ENCODE measurements at regions not wholly inside any gene's neighbourhood (a gene's known extent, or its start where the extent isn't known, plus 50 kb on each side); places are given as distances from the start of the nearest gene placed in this dataset.
A peak's percentile ranks its signal among the peaks of the same experiment; 100 is the strongest.

DNA sequence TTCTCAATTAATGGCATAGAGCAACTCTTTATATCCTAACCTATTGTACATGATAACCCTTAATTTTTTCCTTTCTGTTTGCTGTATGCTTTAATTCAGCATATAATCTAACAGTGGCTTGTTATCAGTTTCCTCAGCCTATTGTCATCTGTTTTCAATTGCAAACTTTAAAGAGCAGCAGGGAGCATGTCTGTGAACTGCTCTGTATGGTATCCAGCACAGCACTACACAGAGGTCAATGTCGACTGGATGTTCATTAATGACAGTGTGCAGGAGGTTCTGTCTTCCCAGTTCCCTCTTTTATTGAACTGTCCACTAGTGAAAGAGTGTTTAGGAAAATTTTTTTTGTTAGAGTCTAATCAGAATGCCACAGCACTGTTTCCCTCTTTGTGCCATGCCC, 609.1 kb downstream of the SOX5 start:
- H3K4me1 ChIP-seq (ENCODE audit: low read length) = no peaks in the 10 kb centered on the region
- no peaks in the 10 kb centered on the region; the same call in 1 of the 2 replicates for H3K9me3 ChIP-seq (ENCODE audit: insufficient read depth, low read length)
- H3K36me3 ChIP-seq (replicated peaks; ENCODE audit: low read depth, low read length) = no peaks in the 10 kb centered on the region
- TF ChIP-seq CTCF (IDR thresholded peaks at IDR 0.05; ENCODE audit: low read depth, low read length) (no peak), EZH2phosphoT487 (IDR thresholded peaks at IDR 0.05; ENCODE audit: low read depth) (no peak)
- H2AFZ ChIP-seq (ENCODE audit: low read depth, low read length) = no peak overlapping the region
- no peak overlapping the region for H3K9ac ChIP-seq (ENCODE audit: low read length)
- no peak overlapping the region for H3K4me3 ChIP-seq (ENCODE audit: low read length)
- 0 out of 2 replicates have a peak, but pooled peaks cover 11% of the 10 kb centered on the region for H3K27me3 ChIP-seq (ENCODE audit: low read depth, low read length)
- no peaks in the 10 kb centered on the region for H3K79me2 ChIP-seq (ENCODE audit: low read length)
- H3K4me2 ChIP-seq (ENCODE audit: low read length) = no peak overlapping the region
- no peaks in the 10 kb centered on the region for H4K20me1 ChIP-seq (ENCODE audit: insufficient read depth, low read length)
- H3K27ac ChIP-seq (ENCODE audit: low read length) = no peak overlapping the region

- Histone ChIP-seq H4K20me1 (ENCODE audit: insufficient read depth, low read length) (no peaks in the 10 kb centered on the region), H3K4me1 (ENCODE audit: low read length) (no peaks in the 10 kb centered on the region), H3K36me3 (replicated peaks; ENCODE audit: low read depth, low read length) (no peaks in the 10 kb centered on the region), H3K79me2 (ENCODE audit: low read length) (no peaks in the 10 kb centered on the region), H3K4me3 (ENCODE audit: low read length) (no peak overlapping the region), H2AFZ (ENCODE audit: low read depth, low read length) (no peak overlapping the region), H3K9ac (ENCODE audit: low read length) (no peak overlapping the region), H3K27ac (ENCODE audit: low read length) (no peak overlapping the region), H3K9me3 (ENCODE audit: insufficient read depth, low read length) (no peaks in the 10 kb centered on the region; the same call in 1 of the 2 replicates), H3K27me3 (ENCODE audit: low read depth, low read length) (0 out of 2 replicates have a peak, but pooled peaks cover 11% of the 10 kb centered on the region), H3K4me2 (ENCODE audit: low read length) (no peak overlapping the region)
- TF ChIP-seq CTCF (IDR thresholded peaks at IDR 0.05; ENCODE audit: low read depth, low read length) = no peak
- TF ChIP-seq EZH2phosphoT487 (IDR thresholded peaks at IDR 0.05; ENCODE audit: low read depth) = no peak
These were observed 607.1 kb downstream of the SOX5 start for GRCh38 chr12:23342407-23342806.

DNA sequence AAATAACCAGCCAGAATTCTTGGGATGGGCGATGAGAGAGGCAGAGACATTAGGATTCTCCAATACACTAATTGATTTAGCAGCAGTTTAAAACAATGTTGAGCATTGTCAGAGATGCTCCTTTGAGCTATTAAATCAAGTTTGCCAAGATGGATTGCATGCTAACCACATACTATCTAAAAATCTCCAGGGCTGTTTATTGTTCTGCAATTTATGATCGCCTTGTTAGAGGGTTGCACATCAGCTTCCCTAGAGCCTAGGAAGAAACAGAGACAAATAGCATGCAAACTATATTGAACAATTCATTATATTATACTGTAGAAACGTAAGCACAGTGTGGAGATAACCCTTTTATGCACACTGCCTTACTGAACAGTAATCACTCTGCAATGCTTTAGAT, 599.9 kb downstream of the SOX5 start:
- no peak for TF ChIP-seq CTCF (IDR thresholded peaks at IDR 0.05; ENCODE audit: low read depth, low read length)
- no peak for TF ChIP-seq EZH2phosphoT487 (IDR thresholded peaks at IDR 0.05; ENCODE audit: low read depth)
- Histone ChIP-seq H4K20me1 (ENCODE audit: insufficient read depth, low read length) (no peaks in the 10 kb centered on the region), H3K36me3 (replicated peaks; ENCODE audit: low read depth, low read length) (no peaks in the 10 kb centered on the region), H3K9me3 (ENCODE audit: insufficient read depth, low read length) (no peaks in the 10 kb centered on the region), H3K4me1 (ENCODE audit: low read length) (peaks cover 37% of the 10 kb centered on the region), H3K4me2 (ENCODE audit: low read length) (no peak overlapping the region), H3K9ac (ENCODE audit: low read length) (no peak overlapping the region), H3K27me3 (ENCODE audit: low read depth, low read length) (peaks cover 8% of the 10 kb centered on the region), H3K4me3 (ENCODE audit: low read length) (no peak overlapping the region), H2AFZ (ENCODE audit: low read depth, low read length) (no peak overlapping the region), H3K79me2 (ENCODE audit: low read length) (no peaks in the 10 kb centered on the region), H3K27ac (ENCODE audit: low read length) (no peak overlapping the region)

DNA sequence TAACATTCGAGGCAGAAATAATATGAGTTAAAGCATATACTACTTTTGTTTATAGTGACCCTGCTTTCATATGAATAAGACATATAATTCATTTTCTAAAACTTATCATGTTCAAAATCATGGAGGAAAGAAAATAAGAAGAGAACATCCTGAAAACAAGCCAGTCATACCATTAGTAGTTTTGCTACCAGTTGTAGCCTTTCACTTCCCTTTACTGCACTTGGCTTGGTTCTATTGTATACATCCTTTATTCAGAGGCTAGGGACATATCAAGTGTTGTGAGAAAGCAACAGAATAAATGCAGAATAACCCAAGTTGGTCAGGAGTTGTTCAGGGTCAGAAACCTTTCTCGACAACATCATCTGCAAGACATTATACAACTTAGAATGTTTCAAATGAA, 598.7 kb downstream of the SOX5 start:
- H3K36me3 ChIP-seq (replicated peaks; ENCODE audit: low read depth, low read length) = no peaks in the 10 kb centered on the region
- no peak overlapping the region for H3K9ac ChIP-seq (ENCODE audit: low read length)
- H3K27ac ChIP-seq (ENCODE audit: low read length) = no peak overlapping the region
- H3K27me3 ChIP-seq (ENCODE audit: low read depth, low read length) = peaks cover 8% of the 10 kb centered on the region
- peak overlapping the region; percentile 66 for H3K4me2 ChIP-seq (ENCODE audit: low read length)
- H4K20me1 ChIP-seq (ENCODE audit: insufficient read depth, low read length) = no peaks in the 10 kb centered on the region
- H3K4me1 ChIP-seq (ENCODE audit: low read length) = peaks cover 37% of the 10 kb centered on the region
- TF ChIP-seq EZH2phosphoT487 (IDR thresholded peaks at IDR 0.05; ENCODE audit: low read depth) = no peak
- TF ChIP-seq CTCF (IDR thresholded peaks at IDR 0.05; ENCODE audit: low read depth, low read length) = no peak
- no peaks in the 10 kb centered on the region for H3K79me2 ChIP-seq (ENCODE audit: low read length)
- peak overlapping the region; percentile 54 for H3K4me3 ChIP-seq (ENCODE audit: low read length)
- H2AFZ ChIP-seq (ENCODE audit: low read depth, low read length) = no peak overlapping the region
- no peaks in the 10 kb centered on the region for H3K9me3 ChIP-seq (ENCODE audit: insufficient read depth, low read length)
